ENCODE measurements at regions not wholly inside any gene's neighbourhood (a gene's known extent, or its start where the extent isn't known, plus 50 kb on each side); places are given as distances from the start of the nearest gene placed in this dataset.

DNA sequence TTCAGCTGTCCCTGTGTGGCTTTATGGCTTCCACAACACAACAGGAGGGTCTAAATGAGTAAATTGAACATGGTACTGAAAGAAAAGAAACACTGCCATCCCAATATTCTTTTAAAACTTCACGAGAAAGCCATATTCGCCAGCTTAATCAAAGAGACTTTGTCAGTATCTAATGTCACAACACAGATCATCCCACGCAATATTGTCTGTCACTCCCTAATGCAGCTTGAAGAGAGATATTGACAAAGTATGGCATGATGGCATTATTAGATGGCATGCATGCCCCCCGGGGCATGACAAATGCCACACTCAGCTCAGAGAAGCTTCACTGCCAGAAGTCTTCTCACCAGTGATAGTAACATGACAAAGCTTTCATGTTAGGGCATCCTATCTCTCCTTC, 197.8 kb downstream of the TTC8 start:
- Histone ChIP-seq H2AK5ac (ENCODE audit: low read depth, low read length) (no peak overlapping the region), H3K14ac (replicated peaks; ENCODE audit: low read depth, low read length) (no peak overlapping the region), H4K5ac (ENCODE audit: low read depth, low read length) (no peak overlapping the region), H4K91ac (ENCODE audit: insufficient read depth, low read depth, low read length) (no peak overlapping the region), H3K4ac (ENCODE audit: low read depth, low read length) (no peak overlapping the region), H3K4me3 (ENCODE audit: insufficient read depth, low read depth, low read length) (no peak overlapping the region), H2BK120ac (ENCODE audit: low read depth, low read length) (no peak overlapping the region), H3K23ac (ENCODE audit: low read depth, low read length) (no peak overlapping the region), H3K9ac (ENCODE audit: low read depth, low read length) (no peak overlapping the region), H4K8ac (ENCODE audit: low read depth in 2 of 2, low read length in 2 of 2) (no peak overlapping the region), H4K20me1 (ENCODE audit: insufficient read depth, low read length) (no peaks in the 10 kb centered on the region), H3K18ac (ENCODE audit: low read depth, low read length) (no peak overlapping the region), H2BK15ac (ENCODE audit: low read depth, low read length) (no peak overlapping the region), H3K9me3 (ENCODE audit: control insufficient read depth, insufficient read depth, low read length) (peaks cover 2% of the 10 kb centered on the region; the same call in 1 of the 2 replicates), H3K79me1 (ENCODE audit: low read depth in 1 of 2, low read length in 2 of 2) (no peaks in the 10 kb centered on the region), H3K4me1 (ENCODE audit: control insufficient read depth, insufficient read depth, low read length) (peaks cover 3% of the 10 kb centered on the region), H2BK20ac (ENCODE audit: low read depth, low read length) (no peak overlapping the region), H3K36me3 (ENCODE audit: control insufficient read depth, insufficient read depth, low read length) (no peaks in the 10 kb centered on the region), H3K27ac (ENCODE audit: insufficient read depth, low read length) (no peak overlapping the region), H2AFZ (replicated peaks; ENCODE audit: low read length, poor library complexity) (no peak overlapping the region), H3K27me3 (ENCODE audit: control insufficient read depth, insufficient read depth, low read length) (no peaks in the 10 kb centered on the region), H2AK9ac (replicated peaks; ENCODE audit: low read depth, low read length, poor library complexity) (no peak overlapping the region), H3K56ac (ENCODE audit: extremely low read depth, insufficient read depth, low read length) (no peak overlapping the region), H3K9me1 (ENCODE audit: insufficient read depth, low read length) (0 out of 2 replicates have a peak, but pooled peaks cover 3% of the 10 kb centered on the region), H3K4me2 (ENCODE audit: low read depth, low read length) (no peak overlapping the region), H2BK5ac (ENCODE audit: low read depth, low read length, poor library complexity, severe bottlenecking) (no peak overlapping the region)
- ChIA-PET CTCF (no interaction called here), POLR2A (ENCODE audit: unreplicated experiment) (no interaction called here)
- no CpG with 5 or more reads among the region's 4 CpGs for WGBS, 2 experiments (ENCODE audit: extremely low coverage in 2 of 2, insufficient read length in 1 of 2)
- no peak for ATAC-seq (ENCODE audit: low read depth)
- dilution Hi-C loops (cut with HindIII; ENCODE audit: low sequenced_read_pairs, unreplicated experiment), result no loop called here
- intact Hi-C loops (cut with micrococcal nuclease), result no loop called here
- in situ Hi-C loops (cut with MboI; ENCODE audit: low sequenced_read_pairs), result no loop called here
- BruUV-seq (replicated peaks), result no TSS peak
- no peak for DNase-seq
- TF ChIP-seq, protein P1, sequence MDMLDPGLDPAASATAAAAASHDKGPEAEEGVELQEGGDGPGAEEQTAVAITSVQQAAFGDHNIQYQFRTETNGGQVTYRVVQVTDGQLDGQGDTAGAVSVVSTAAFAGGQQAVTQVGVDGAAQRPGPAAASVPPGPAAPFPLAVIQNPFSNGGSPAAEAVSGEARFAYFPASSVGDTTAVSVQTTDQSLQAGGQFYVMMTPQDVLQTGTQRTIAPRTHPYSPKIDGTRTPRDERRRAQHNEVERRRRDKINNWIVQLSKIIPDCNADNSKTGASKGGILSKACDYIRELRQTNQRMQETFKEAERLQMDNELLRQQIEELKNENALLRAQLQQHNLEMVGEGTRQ (IDR thresholded peaks at IDR 0.05; ENCODE audit: low read depth, low read length), result no peak
- TF ChIP-seq RAD21 (IDR thresholded peaks at IDR 0.05; ENCODE audit: low read length), result no peak
- no peak for TF ChIP-seq CHD1 (IDR thresholded peaks at IDR 0.05; ENCODE audit: low read depth, low read length)
- TF ChIP-seq MXI1 (IDR thresholded peaks at IDR 0.05; ENCODE audit: borderline replicate concordance, low read depth, low read length), result no peak

All from IMR-90 (cell line).